ENCODE measurements at regions not wholly inside any gene's neighbourhood (a gene's known extent, or its start where the extent isn't known, plus 50 kb on each side); places are given as distances from the start of the nearest gene placed in this dataset.
"Not testable (repeated sequence)": the region's sequence is repeated elsewhere in the genome, so short reads cannot be mapped to it uniquely, and the experiment has no call there.

- no peak for DNase-seq
Observed at GRCh38 chr13:22800526-22801401, 380.0 kb upstream of the SGCG start.

GRCh38 chr13:22801402-22802003, 379.3 kb upstream of the SGCG start:
- no peak for DNase-seq

- DNase-seq, result no peak
Observed at GRCh38 chr13:22812793-22813192, 368.0 kb upstream of the SGCG start.

DNA sequence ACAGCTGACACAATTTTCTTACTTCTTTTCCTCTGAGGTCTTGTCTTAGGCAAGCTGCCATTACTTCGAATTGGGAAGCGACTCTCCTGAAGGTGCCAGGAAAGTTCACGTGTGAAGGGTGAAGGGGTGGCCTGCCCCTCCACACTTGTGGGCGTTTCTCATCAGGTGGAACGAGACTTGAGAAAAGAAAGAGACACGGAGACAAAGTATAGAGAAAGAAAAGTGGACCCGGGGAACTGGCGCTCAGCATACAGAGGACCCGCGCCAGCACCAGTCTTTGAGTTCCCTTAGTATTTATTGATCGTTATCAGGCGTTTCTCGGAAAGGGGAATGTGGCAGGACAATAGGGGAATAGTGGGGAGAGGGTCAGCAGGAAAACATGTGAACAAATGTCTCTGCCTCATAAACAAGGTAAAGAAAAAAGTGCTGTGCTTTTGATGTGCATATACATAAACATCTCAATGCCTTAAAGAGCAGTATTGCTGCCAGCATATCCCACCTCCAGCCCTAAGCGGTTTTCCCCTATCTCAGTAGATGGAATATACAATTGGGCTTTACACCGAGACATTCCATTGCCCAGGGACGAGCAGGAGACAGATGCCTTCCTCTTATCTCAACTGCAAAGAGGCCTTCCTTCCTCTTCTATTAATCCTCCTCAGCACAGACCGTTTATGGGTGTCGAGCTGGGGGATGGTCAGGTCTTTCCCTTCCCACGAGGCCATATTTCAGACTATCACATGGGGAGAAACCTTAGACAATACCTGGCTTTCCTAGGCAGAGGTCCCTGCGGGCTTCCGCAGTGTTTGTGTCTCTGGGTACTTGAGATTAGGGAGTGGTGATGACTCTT, 367.0 kb upstream of the SGCG start:
- not testable (repeated sequence) for DNase-seq

GRCh38 chr13:22814433-22814832, 366.3 kb upstream of the SGCG start:
- DNase-seq, result not testable (repeated sequence)

GRCh38 chr13:22821589-22821988, 359.2 kb upstream of the SGCG start:
- DNase-seq, result no peak

DNA sequence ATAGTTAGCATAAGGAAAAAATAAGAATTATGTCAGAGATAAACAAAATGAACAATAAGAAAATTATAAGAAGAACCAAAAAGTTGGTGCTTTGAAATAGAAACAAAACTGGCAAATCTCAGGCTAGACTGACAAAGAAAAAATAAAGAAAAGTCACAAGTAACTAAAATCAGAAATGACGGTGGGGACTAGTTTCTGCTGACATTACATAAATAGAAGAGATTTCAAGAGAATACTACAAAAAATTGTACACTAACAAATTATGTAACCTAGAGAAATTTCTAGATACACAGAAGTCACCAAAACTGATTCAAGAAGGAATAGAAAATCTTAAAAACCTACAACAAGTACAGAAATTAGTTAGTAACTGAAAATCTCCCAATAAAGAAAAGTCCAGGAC, 355.6 kb upstream of the SGCG start:
- DNase-seq, result no peak

- DNase-seq, result no peak
Observed at GRCh38 chr13:22828081-22828480, 352.7 kb upstream of the SGCG start.

DNA sequence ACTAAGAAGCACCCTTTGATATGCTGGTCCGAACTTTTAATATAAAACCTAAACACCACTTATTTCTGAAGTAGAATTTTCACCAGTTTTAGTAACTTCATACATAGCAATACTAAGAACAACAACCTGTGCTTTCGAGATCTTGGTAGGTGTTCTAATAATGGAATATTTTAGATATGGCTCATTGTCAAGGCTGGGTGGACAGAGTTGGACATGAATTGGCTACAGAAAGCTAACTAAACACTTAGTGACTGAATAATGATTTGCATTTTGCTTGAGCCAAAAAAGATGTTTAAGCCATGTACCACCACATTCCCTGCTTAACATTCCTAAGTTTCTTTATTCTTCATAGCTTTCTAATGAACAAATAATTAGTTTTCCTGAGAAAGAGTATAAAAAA, 344.3 kb upstream of the SGCG start:
- DNase-seq, result no peak

DNA sequence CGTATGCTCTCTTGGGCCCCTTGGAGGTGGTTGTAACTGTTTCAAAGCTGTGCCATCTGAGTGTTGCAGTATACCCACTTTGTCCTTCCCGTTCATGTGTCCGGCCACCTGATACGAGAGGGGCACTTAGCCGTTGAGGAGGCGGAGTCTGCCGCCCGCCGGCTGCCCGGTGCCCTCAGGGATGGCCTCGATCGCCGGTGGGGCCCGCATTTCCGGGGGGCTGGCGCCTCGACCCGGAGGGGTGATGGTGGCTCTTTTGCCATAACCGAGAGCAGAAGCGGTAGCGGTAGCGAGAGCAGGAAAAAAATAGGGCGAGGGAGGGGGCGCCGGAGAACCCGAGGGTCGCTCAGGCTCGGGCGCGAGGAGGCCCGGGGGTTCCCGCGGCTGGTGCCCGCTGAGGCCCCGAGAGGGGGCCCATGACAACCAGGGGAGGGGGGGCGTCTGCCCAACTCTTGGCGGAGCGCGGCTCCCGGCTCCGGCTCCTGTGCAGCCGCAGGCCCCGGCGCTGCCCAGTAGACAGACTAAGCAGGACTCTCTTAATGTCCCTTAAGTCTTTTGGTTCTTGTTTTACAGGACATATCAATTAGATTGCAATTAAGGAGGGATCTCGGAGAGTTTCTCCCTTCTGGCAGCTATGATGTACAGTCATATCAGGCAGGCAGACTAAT, 342.7 kb upstream of the SGCG start:
- no peak for DNase-seq

DNA sequence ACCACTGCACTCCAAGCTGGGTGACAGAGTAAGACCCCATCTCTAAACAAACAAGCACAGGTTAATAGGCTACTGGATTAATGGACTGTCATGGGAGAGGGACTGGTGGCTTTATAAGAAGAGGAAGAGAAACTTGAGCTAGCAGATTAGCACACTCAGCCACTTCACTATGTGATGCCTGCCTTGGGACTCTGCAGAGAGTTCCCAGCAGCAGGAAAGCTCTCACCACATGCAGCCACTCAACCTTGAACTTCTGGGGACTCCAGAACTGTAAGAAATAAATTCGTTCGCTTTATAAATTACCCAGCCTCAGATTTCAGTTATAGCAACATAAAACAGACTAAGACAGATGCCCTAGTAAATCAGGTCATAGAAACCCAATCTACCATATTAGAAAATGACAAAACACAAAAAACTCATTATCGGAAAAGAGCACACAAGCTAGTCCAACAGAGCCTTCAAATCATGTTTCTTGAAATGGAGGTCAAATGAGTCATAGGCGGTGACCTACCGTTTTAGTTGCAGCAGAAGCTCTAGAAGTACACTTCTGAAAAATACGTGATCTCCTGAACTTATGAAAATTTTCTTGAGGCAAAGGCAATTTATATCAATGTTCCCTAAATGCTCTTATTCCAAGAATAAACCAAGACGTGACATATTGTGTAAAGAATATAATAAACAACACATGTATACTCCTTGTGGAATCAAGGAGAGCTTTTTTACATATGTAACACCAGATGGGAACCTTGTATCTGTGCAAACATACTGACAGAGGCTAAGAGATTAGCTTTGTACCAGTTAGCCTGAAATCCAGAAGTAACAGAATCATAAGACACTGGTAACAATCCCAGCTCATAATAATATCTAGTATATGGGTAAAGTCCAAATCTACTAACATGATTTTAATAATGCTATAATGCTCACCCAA, 340.9 kb upstream of the SGCG start:
- no peak for DNase-seq

DNA sequence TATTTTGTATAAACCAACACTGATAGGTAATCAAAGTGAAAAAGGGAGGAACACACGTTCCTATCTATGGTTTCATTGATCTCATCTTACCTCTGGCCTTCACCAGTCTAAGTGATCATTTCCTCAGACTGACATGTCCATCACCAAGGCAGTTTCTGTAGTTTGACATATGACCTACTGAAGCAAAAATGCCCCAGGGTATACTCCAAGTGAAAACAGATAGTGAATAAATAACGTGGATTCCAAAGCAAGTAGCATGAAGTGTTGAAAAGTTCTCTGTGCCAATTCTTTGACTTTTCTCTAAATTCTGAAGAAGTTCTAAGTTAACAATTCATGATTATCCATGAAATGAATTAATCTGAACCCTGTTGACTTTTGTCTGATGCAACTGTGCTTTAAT, 334.2 kb upstream of the SGCG start:
- no peak for DNase-seq

GRCh38 chr13:22848539-22849052, 332.2 kb upstream of the SGCG start:
- DNase-seq, result no peak

- no peak for DNase-seq
Observed at GRCh38 chr13:22855926-22856325, 324.9 kb upstream of the SGCG start.

DNA sequence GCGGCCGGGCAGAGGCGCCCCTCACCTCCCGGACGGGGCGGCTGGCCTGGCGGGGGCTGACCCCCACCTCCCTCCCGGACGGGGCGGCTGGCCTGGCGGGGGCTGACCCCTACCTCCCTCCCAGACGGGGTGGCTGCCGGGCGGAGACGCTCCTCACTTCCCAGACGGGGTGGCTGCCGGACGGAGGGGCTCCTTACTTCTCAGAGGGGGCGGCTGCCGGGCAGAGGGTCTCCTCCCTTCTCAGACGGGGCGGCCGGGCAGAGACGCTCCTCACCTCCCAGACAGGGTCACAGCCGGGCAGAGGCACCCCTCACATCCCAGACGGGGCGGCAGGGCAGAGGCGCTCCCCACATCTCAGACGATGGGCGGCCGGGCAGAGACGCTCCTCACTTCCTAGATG, 321.8 kb upstream of the SGCG start:
- DNase-seq, result not testable (repeated sequence)

GRCh38 chr13:22859411-22859810, 321.4 kb upstream of the SGCG start:
- DNase-seq, result not testable (repeated sequence)

GRCh38 chr13:22861958-22862466, 318.8 kb upstream of the SGCG start:
- no peak for DNase-seq

GRCh38 chr13:22862478-22862877, 318.3 kb upstream of the SGCG start:
- no peak for DNase-seq

DNA sequence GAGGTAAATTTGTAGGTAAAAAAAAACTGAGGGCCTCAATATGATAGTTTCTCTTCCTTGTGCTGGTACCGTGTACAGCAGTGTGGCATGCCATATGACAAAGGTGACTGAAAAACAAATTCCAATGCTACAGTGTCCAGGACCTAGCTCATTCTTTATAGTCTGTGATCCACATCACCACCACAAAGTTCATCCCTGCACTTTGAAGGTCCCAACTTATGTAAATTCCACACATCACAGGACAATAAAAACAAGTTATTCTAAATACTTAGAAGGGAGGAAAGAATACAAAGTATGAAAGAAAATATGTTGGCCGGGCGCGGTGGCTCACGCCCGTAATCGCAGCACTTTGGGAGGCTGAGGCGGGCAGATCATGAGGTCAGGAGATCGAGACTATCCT, 314.6 kb upstream of the SGCG start:
- DNase-seq, result no peak

GRCh38 chr13:22871231-22871630, 309.5 kb upstream of the SGCG start:
- no peak for DNase-seq

DNA sequence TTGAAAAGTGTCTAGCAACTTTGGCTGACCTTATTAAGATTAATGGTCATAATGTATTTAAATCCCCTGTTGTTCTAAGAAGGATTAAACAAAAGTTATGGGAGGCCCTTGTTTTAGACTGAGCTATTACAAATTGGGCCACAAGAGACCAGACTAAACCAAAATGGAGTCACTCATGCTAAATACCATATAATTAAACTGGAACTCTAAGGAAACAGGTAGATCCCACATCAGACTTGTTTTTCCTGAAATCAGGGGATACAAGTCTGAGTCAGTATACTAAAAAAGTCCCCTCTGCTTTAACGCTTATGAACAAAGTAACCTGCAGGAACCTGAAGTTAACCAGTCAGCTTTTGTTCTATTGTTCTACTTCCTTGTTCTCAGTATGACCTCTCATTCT, 305.9 kb upstream of the SGCG start:
- no peak for DNase-seq
